ENCODE measurements at regions not wholly inside any gene's neighbourhood (a gene's known extent, or its start where the extent isn't known, plus 50 kb on each side); places are given as distances from the start of the nearest gene placed in this dataset.

DNA sequence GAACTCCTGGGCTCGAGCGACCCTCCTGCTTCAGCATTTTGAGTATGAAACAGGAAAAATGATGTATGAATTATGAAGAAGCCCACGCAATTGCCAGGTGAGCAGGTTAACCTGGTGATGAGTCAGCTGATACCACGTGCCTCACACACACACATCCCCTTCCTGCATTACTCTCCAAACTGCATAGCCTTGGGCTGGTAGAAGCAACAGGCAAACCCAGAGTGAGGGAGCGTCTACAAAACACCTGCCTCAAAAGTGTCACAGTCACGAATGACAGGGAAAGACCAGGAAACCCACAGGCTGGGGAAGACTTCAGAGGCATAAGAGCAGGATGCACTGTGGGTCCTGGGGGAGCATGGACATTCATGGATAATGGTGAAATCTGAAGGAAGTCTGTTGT, 192.8 kb upstream of the IRS2 start:
- TF ChIP-seq, protein P1, sequence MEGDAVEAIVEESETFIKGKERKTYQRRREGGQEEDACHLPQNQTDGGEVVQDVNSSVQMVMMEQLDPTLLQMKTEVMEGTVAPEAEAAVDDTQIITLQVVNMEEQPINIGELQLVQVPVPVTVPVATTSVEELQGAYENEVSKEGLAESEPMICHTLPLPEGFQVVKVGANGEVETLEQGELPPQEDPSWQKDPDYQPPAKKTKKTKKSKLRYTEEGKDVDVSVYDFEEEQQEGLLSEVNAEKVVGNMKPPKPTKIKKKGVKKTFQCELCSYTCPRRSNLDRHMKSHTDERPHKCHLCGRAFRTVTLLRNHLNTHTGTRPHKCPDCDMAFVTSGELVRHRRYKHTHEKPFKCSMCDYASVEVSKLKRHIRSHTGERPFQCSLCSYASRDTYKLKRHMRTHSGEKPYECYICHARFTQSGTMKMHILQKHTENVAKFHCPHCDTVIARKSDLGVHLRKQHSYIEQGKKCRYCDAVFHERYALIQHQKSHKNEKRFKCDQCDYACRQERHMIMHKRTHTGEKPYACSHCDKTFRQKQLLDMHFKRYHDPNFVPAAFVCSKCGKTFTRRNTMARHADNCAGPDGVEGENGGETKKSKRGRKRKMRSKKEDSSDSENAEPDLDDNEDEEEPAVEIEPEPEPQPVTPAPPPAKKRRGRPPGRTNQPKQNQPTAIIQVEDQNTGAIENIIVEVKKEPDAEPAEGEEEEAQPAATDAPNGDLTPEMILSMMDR (IDR thresholded peaks at IDR 0.05), result no peak
- TF ChIP-seq POLR2AphosphoS5 (IDR thresholded peaks at IDR 0.05; ENCODE audit: low read depth, low read length) (no peak), TCF7L2 (IDR thresholded peaks at IDR 0.05; ENCODE audit: low read depth, low read length) (no peak)
- TF ChIP-seq, protein P2, sequence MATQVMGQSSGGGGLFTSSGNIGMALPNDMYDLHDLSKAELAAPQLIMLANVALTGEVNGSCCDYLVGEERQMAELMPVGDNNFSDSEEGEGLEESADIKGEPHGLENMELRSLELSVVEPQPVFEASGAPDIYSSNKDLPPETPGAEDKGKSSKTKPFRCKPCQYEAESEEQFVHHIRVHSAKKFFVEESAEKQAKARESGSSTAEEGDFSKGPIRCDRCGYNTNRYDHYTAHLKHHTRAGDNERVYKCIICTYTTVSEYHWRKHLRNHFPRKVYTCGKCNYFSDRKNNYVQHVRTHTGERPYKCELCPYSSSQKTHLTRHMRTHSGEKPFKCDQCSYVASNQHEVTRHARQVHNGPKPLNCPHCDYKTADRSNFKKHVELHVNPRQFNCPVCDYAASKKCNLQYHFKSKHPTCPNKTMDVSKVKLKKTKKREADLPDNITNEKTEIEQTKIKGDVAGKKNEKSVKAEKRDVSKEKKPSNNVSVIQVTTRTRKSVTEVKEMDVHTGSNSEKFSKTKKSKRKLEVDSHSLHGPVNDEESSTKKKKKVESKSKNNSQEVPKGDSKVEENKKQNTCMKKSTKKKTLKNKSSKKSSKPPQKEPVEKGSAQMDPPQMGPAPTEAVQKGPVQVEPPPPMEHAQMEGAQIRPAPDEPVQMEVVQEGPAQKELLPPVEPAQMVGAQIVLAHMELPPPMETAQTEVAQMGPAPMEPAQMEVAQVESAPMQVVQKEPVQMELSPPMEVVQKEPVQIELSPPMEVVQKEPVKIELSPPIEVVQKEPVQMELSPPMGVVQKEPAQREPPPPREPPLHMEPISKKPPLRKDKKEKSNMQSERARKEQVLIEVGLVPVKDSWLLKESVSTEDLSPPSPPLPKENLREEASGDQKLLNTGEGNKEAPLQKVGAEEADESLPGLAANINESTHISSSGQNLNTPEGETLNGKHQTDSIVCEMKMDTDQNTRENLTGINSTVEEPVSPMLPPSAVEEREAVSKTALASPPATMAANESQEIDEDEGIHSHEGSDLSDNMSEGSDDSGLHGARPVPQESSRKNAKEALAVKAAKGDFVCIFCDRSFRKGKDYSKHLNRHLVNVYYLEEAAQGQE (IDR thresholded peaks at IDR 0.05; ENCODE audit: insufficient read depth in 1 of 2, low read depth in 2 of 2, low read length in 1 of 2), result no peak
